Liver (tissue), 7 donors: ENCODE measurements at regions not wholly inside any gene's neighbourhood (a gene's known extent, or its start where the extent isn't known, plus 50 kb on each side); places are given as distances from the start of the nearest gene placed in this dataset.

Experiments used
- DNase-seq: peaks from one replicate; pipeline ENCODE4 v3.0.0-alpha.2; 2017; ENCODE audit warnings: low spot score
- H3K27ac ChIP-seq, 2 donors: one replicate each; pipeline ENCODE4 v1.7.0; 2013; ENCODE audit warnings: inconsistent platforms in 2 of 2, low read length in 2 of 2, control low read depth in 1 of 2, low read depth in 1 of 2, mild to moderate bottlenecking in 1 of 2
- H3K27me3 ChIP-seq, 4 donors: one replicate each; pipeline versions ENCODE4 v1.6.1 to v1.7.0; 2013; ENCODE audit warnings: low read length in 3 of 4, inconsistent platforms in 1 of 4, mild to moderate bottlenecking in 1 of 4, moderate library complexity in 1 of 4; ENCODE audit not compliant: control insufficient read depth in 4 of 4, insufficient read depth in 4 of 4
- H3K36me3 ChIP-seq, 4 donors: one replicate each; pipeline versions ENCODE4 v1.6.1 to v1.7.0; 2013; ENCODE audit warnings: low read length in 3 of 4, mild to moderate bottlenecking in 3 of 4, low read depth in 1 of 4, moderate library complexity in 1 of 4; ENCODE audit not compliant: control insufficient read depth in 4 of 4, insufficient read depth in 3 of 4
- H3K4me1 ChIP-seq, 4 donors: one replicate each; pipeline versions ENCODE4 v1.6.1 to v1.7.0; 2013; ENCODE audit warnings: low read length in 3 of 4, mild to moderate bottlenecking in 3 of 4, moderate library complexity in 1 of 4; ENCODE audit not compliant: control insufficient read depth in 4 of 4, insufficient read depth in 4 of 4
- H3K4me3 ChIP-seq, 3 donors: one replicate each; pipeline versions ENCODE4 v1.6.1 to v1.7.0; 2013; ENCODE audit warnings: low read length in 3 of 3, control low read depth in 1 of 3, low read depth in 1 of 3, mild to moderate bottlenecking in 1 of 3
- H3K9ac ChIP-seq, 2 donors: one replicate each; pipeline ENCODE4 v1.7.0; 2013; ENCODE audit warnings: low read length in 2 of 2, mild to moderate bottlenecking in 2 of 2, moderate library complexity in 2 of 2, control low read depth in 1 of 2, low read depth in 1 of 2
- H3K9me3 ChIP-seq, 4 donors: one replicate each; pipeline versions ENCODE4 v1.6.1 to v1.7.0; 2013; ENCODE audit warnings: low read length in 3 of 4; ENCODE audit not compliant: control insufficient read depth in 4 of 4
- ATF3 ChIP-seq: IDR thresholded peaks from 2 replicates; pipeline ENCODE4 v1.6.1; 2016; ENCODE audit warnings: antibody characterized with exemption
- EGR1 ChIP-seq, 2 donors: IDR thresholded peaks; 2 replicates each; pipeline ENCODE4 v1.6.1; 2016 to 2018; ENCODE audit warnings: antibody characterized with exemption in 2 of 2, low read depth in 2 of 2
- FOXA1 ChIP-seq: IDR thresholded peaks from 2 replicates; pipeline ENCODE4 v1.6.1; 2016; ENCODE audit warnings: antibody characterized with exemption
- FOXA2 ChIP-seq: IDR thresholded peaks from 2 replicates; pipeline ENCODE4 v1.6.1; 2016; ENCODE audit warnings: antibody characterized with exemption
- GABPA ChIP-seq, 2 donors: IDR thresholded peaks in 1 of 2; conservative IDR thresholded peaks in 1 of 2; 2 replicates each; pipeline ENCODE4 v1.6.1; 2016; ENCODE audit warnings: antibody characterized with exemption in 2 of 2, mild to moderate bottlenecking in 1 of 2, moderate library complexity in 1 of 2
- HNF4A ChIP-seq, 2 donors: conservative IDR thresholded peaks; 2 replicates each; pipeline ENCODE4 v1.6.1; 2016; ENCODE audit warnings: antibody characterized with exemption in 2 of 2, mild to moderate bottlenecking in 2 of 2
- HNF4G ChIP-seq: IDR thresholded peaks from 2 replicates; pipeline ENCODE4 v1.6.1; 2016; ENCODE audit warnings: antibody characterized with exemption
- JUND ChIP-seq, 2 donors: IDR thresholded peaks; 2 replicates each; pipeline ENCODE4 v1.6.1; 2016; ENCODE audit warnings: antibody characterized with exemption in 2 of 2
- MAX ChIP-seq: IDR thresholded peaks from 2 replicates; pipeline ENCODE4 v1.6.1; 2016; ENCODE audit warnings: antibody characterized with exemption
- NR2F2 ChIP-seq: IDR thresholded peaks from 2 replicates; pipeline ENCODE4 v1.6.1; 2016; ENCODE audit warnings: antibody characterized with exemption
- RAD21 ChIP-seq, 2 donors: IDR thresholded peaks; 2 replicates each; pipeline ENCODE4 v1.6.1; 2016; ENCODE audit warnings: antibody characterized with exemption in 2 of 2, mild to moderate bottlenecking in 2 of 2
- REST ChIP-seq: IDR thresholded peaks from 2 replicates; pipeline ENCODE4 v1.6.1; 2016; ENCODE audit warnings: antibody characterized with exemption, mild to moderate bottlenecking
- RXRA ChIP-seq, 2 donors: IDR thresholded peaks; 2 replicates each; pipeline ENCODE4 v1.6.1; 2017 to 2018; ENCODE audit warnings: antibody characterized with exemption in 2 of 2, mild to moderate bottlenecking in 1 of 2
- SP1 ChIP-seq: IDR thresholded peaks from 2 replicates; pipeline ENCODE4 v1.6.1; 2018; ENCODE audit warnings: antibody characterized with exemption, mild to moderate bottlenecking
- TAF1 ChIP-seq: conservative IDR thresholded peaks from 2 replicates; pipeline ENCODE4 v1.6.1; 2016; ENCODE audit warnings: antibody characterized with exemption, mild to moderate bottlenecking
- YY1 ChIP-seq: IDR thresholded peaks from 2 replicates; pipeline ENCODE4 v1.6.1; 2016; ENCODE audit warnings: antibody characterized with exemption, mild to moderate bottlenecking
- ZBTB33 ChIP-seq: IDR thresholded peaks from 2 replicates; pipeline ENCODE4 v1.6.1; 2016; ENCODE audit warnings: antibody characterized with exemption
- WGBS: extraction: QIAGEN DNeasy Blood & Tissue Kit; methylation state at CpG from one replicate; pipeline ENCODE4 v1.1.7; 2013; 5-methylcytosine and 5-hydroxymethylcytosine counted together
- donor health status: healthy.
- donor health status: healthy.
- donor health status: healthy.
- donor health status: healthy.

- no peak for DNase-seq
- no peaks in the 10 kb centered on the region for H3K9me3 ChIP-seq
- H3K4me1 ChIP-seq = no peaks in the 10 kb centered on the region
- H3K9ac ChIP-seq = no peak overlapping the region
- no peak overlapping the region for H3K4me3 ChIP-seq
- TF ChIP-seq FOXA2 (no peak), YY1 (no peak), GABPA (IDR thresholded peaks at IDR 0.05 in 1 of 2, conservative IDR thresholded peaks at IDR 0.05 in 1 of 2) (no peak), TAF1 (no peak), FOXA1 (no peak), ZBTB33 (no peak), NR2F2 (no peak), MAX (no peak), RAD21 (IDR thresholded peaks at IDR 0.05) (no peak), REST (no peak), JUND (IDR thresholded peaks at IDR 0.05) (no peak), RXRA (IDR thresholded peaks at IDR 0.05) (no peak), SP1 (no peak), ATF3 (no peak), HNF4G (no peak), HNF4A (conservative IDR thresholded peaks at IDR 0.05) (no peak)
- H3K36me3 ChIP-seq = no peaks in the 10 kb centered on the region
- 80% methylated on average over 5 of the region's 5 CpGs for WGBS
- H3K27ac ChIP-seq = no peak overlapping the region
- H3K27me3 ChIP-seq = peaks cover 0 to 5% (median 2%) of the 10 kb centered on the region in 4 donors
Measured at GRCh38 chr15:38189671-38190295, 62.9 kb upstream of the SPRED1 start.

- H3K9me3 ChIP-seq = no peaks in the 10 kb centered on the region
- H3K4me3 ChIP-seq = no peak overlapping the region
- peaks cover 0 to 5% (median 2%) of the 10 kb centered on the region in 4 donors for H3K27me3 ChIP-seq
- H3K9ac ChIP-seq = no peak overlapping the region
- no peak for DNase-seq
- 87% methylated on average over 10 of the region's 10 CpGs for WGBS
- H3K36me3 ChIP-seq = no peaks in the 10 kb centered on the region
- H3K27ac ChIP-seq = no peak overlapping the region
- no peaks in the 10 kb centered on the region for H3K4me1 ChIP-seq
- TF ChIP-seq SP1 = no peak
- TF ChIP-seq RXRA (IDR thresholded peaks at IDR 0.05) = no peak
- no peak for TF ChIP-seq YY1
- TF ChIP-seq TAF1 = no peak
- TF ChIP-seq MAX = no peak
- no peak for TF ChIP-seq ATF3
- no peak for TF ChIP-seq HNF4A (conservative IDR thresholded peaks at IDR 0.05)
- no peak for TF ChIP-seq JUND (IDR thresholded peaks at IDR 0.05)
- no peak for TF ChIP-seq EGR1 (IDR thresholded peaks at IDR 0.05; ENCODE audit: low read depth in 2 of 2)
- TF ChIP-seq ZBTB33 = no peak
- no peak for TF ChIP-seq GABPA (IDR thresholded peaks at IDR 0.05 in 1 of 2, conservative IDR thresholded peaks at IDR 0.05 in 1 of 2)
- TF ChIP-seq HNF4G = no peak
- no peak for TF ChIP-seq FOXA1
- no peak for TF ChIP-seq REST
Measured at GRCh38 chr15:38190501-38190900, 62.1 kb upstream of the SPRED1 start.
